ENCODE measurements at regions not wholly inside any gene's neighbourhood (a gene's known extent, or its start where the extent isn't known, plus 50 kb on each side); places are given as distances from the start of the nearest gene placed in this dataset.

DNA sequence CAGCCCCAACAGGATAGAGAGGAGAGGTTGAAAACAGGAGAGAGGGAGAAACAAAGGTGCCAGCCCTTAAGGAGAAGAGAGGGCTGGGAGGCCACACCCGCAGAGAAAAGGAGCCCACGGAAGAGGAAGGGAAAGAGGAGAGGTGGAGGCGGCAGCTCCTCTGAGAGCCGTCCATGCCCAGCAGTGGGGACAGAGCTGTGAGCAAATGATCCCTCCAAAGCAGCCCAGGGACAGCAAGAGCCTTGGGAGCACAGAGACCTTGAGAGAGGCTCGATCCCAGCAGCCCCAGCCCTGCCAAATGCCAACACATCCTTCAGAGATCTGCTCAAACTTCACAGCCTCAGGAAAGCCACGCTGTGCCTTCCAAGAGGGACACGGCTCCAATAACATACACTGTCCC, 66.7 kb upstream of the CORO2B start:
- intact Hi-C loops (cut with micrococcal nuclease; ENCODE audit: unreplicated experiment): no loop called here
- Histone ChIP-seq H4K20me1 (ENCODE audit: insufficient read depth) (no peaks in the 10 kb centered on the region), H3K9me3 (ENCODE audit: insufficient read depth, low read depth) (no peaks in the 10 kb centered on the region), H3K4me3 (no peak overlapping the region), H2AFZ (no peak overlapping the region), H3K4me2 (no peak overlapping the region), H3K27me3 (ENCODE audit: insufficient read depth, low read depth) (peaks cover 9% of the 10 kb centered on the region), H3K4me1 (replicated peaks; ENCODE audit: insufficient read depth) (no peaks in the 10 kb centered on the region), H3F3A (ENCODE audit: insufficient read depth, low read depth) (no peaks in the 10 kb centered on the region), H3K27ac (no peak overlapping the region), H3K36me3 (ENCODE audit: low read depth) (no peaks in the 10 kb centered on the region), H3K79me2 (ENCODE audit: low read depth) (no peaks in the 10 kb centered on the region), H3K9me2 (ENCODE audit: insufficient read depth) (no peaks in the 10 kb centered on the region)
- no peak for DNase-seq
- TF ChIP-seq, protein P1, sequence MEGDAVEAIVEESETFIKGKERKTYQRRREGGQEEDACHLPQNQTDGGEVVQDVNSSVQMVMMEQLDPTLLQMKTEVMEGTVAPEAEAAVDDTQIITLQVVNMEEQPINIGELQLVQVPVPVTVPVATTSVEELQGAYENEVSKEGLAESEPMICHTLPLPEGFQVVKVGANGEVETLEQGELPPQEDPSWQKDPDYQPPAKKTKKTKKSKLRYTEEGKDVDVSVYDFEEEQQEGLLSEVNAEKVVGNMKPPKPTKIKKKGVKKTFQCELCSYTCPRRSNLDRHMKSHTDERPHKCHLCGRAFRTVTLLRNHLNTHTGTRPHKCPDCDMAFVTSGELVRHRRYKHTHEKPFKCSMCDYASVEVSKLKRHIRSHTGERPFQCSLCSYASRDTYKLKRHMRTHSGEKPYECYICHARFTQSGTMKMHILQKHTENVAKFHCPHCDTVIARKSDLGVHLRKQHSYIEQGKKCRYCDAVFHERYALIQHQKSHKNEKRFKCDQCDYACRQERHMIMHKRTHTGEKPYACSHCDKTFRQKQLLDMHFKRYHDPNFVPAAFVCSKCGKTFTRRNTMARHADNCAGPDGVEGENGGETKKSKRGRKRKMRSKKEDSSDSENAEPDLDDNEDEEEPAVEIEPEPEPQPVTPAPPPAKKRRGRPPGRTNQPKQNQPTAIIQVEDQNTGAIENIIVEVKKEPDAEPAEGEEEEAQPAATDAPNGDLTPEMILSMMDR (conservative IDR thresholded peaks at IDR 0.05): no peak
- TF ChIP-seq EZH2 (IDR thresholded peaks at IDR 0.05; ENCODE audit: low read depth): no peak
- BruUV-seq (replicated peaks): no TSS peak
- POLR2A ChIA-PET (ENCODE audit: unreplicated experiment): no interaction called here
- CTCF ChIA-PET: interaction anchor here (0.5 kb wide), 1 partner anchor 814 kb away, joined by 12 read pairs; no protein-coding TSS in a partner anchor

DNA sequence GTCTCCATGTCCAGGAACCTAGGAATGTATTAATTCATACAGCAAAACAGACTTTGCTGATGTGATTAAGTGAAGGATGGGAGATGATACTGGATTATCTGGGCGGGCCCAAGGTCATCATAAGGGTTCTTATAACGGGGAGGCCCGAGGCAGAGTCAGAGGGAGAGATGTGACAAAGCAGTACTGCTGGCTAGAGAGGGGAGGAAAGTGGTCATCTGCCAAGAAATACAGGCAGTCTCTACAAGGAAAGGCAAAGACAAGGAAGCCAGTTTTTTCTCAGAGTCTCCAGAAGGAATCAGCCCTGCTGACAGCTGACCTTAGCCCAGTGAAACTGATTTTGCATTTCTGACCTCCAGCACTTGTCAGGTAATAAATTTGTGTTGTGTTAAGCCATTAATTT, 66.2 kb upstream of the CORO2B start:
- no peak overlapping the region for H3K4me2 ChIP-seq
- TF ChIP-seq, protein P1 (conservative IDR thresholded peaks at IDR 0.05): no peak
- TF ChIP-seq EZH2 (IDR thresholded peaks at IDR 0.05; ENCODE audit: low read depth): no peak
- H2AFZ ChIP-seq: no peak overlapping the region
- intact Hi-C loops (cut with micrococcal nuclease; ENCODE audit: unreplicated experiment): no loop called here
- H3K9me2 ChIP-seq (ENCODE audit: insufficient read depth): no peaks in the 10 kb centered on the region
- POLR2A ChIA-PET (ENCODE audit: unreplicated experiment): no interaction called here
- no peaks in the 10 kb centered on the region for H4K20me1 ChIP-seq (ENCODE audit: insufficient read depth)
- no peaks in the 10 kb centered on the region for H3F3A ChIP-seq (ENCODE audit: insufficient read depth, low read depth)
- H3K79me2 ChIP-seq (ENCODE audit: low read depth): no peaks in the 10 kb centered on the region
- BruUV-seq (replicated peaks): no TSS peak
- CTCF ChIA-PET: no interaction called here
- no peak overlapping the region for H3K27ac ChIP-seq
- H3K27me3 ChIP-seq (ENCODE audit: insufficient read depth, low read depth): peaks cover 9% of the 10 kb centered on the region
- H3K4me3 ChIP-seq: no peak overlapping the region
- H3K36me3 ChIP-seq (ENCODE audit: low read depth): no peaks in the 10 kb centered on the region
- no peaks in the 10 kb centered on the region for H3K9me3 ChIP-seq (ENCODE audit: insufficient read depth, low read depth)
- no peaks in the 10 kb centered on the region for H3K4me1 ChIP-seq (replicated peaks; ENCODE audit: insufficient read depth)
- DNase-seq: no peak

DNA sequence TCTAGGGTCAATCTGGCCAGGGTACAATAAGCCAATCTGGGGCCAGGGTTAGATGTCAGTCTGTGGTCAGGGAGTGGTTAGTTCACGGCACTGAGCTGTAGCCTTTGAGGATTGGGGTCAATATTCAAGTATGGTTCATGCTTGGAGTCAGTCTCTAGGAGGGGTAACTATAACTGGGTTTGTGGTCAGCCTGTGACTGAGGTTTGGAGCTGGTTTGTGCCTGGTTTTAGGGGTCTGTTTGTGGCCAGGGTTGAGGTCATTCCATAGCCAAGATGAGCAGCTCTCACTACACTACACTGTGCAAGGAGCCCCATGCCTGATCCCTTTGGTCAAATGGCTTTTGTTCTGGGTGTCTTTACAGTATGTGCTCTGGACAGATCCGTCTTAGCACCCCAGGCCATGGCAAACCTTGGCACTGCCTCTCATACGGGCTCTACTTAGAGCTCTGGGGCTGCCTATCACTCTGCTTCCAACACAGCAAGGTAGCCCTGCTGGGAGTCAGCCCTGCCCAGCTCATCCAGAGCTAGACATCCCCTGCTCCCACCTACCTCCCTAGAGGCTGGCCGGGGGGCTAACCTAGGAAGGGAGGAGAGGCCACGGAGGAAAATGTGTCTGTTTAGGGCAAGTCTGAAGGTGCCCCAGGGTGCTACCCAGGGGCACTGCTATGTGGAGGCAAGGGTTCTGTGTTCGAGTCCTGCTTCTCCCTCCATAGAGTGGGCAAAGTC, 63.3 kb upstream of the CORO2B start:
- Histone ChIP-seq H3F3A (ENCODE audit: insufficient read depth, low read depth) (no peaks in the 10 kb centered on the region), H3K9me2 (ENCODE audit: insufficient read depth) (no peaks in the 10 kb centered on the region), H3K4me1 (replicated peaks; ENCODE audit: insufficient read depth) (no peaks in the 10 kb centered on the region), H3K9me3 (ENCODE audit: insufficient read depth, low read depth) (no peaks in the 10 kb centered on the region), H3K36me3 (ENCODE audit: low read depth) (no peaks in the 10 kb centered on the region), H4K20me1 (ENCODE audit: insufficient read depth) (no peaks in the 10 kb centered on the region), H3K27me3 (ENCODE audit: insufficient read depth, low read depth) (peaks cover 9% of the 10 kb centered on the region), H3K4me3 (no peak overlapping the region), H3K79me2 (ENCODE audit: low read depth) (no peaks in the 10 kb centered on the region), H3K27ac (no peak overlapping the region), H3K4me2 (no peak overlapping the region), H2AFZ (no peak overlapping the region)
- TF ChIP-seq, protein P1 (conservative IDR thresholded peaks at IDR 0.05): no peak
- TF ChIP-seq EZH2 (IDR thresholded peaks at IDR 0.05; ENCODE audit: low read depth): no peak
- CTCF ChIA-PET: no interaction called here
- BruUV-seq (replicated peaks): no TSS peak
- DNase-seq: no peak
- intact Hi-C loops (cut with micrococcal nuclease; ENCODE audit: unreplicated experiment): no loop called here
- POLR2A ChIA-PET (ENCODE audit: unreplicated experiment): interaction anchor here (0.6 kb wide), 1 partner anchor 9 kb away, joined by 7 read pairs; no protein-coding TSS in a partner anchor

All from PC-9 (cell line).